CD4-positive, alpha-beta T cell (primary cell): ENCODE measurements at regions not wholly inside any gene's neighbourhood (a gene's known extent, or its start where the extent isn't known, plus 50 kb on each side); places are given as distances from the start of the nearest gene placed in this dataset.

ENCODE experiments used
- ATAC-seq: fragments of 200-7000 bp; cut with Tn5 transposase; one replicate; pipeline ENCODE4 v1.10.0; 2022; ENCODE audit warnings: mild to moderate bottlenecking; ENCODE audit not compliant: poor library complexity
- CTCF ChIA-PET: fragments of 350-600 bp; sonication (Branson Sonifier 250); formaldehyde crosslinking; loops from one replicate; lab custom pipeline; 2021; ENCODE audit warnings: antibody characterized with exemption, inconsistent platforms; lab: Charles Lee
- POLR2A ChIA-PET: fragments of 350-600 bp; sonication (Branson Sonifier 250); formaldehyde crosslinking; loops from one replicate; lab custom pipeline; 2021; ENCODE audit warnings: antibody characterized with exemption, inconsistent platforms; lab: Charles Lee
- DNase-seq, 14 experiments: peaks; one replicate each; pipeline ENCODE4 v3.0.0-alpha.2; 2013 to 2020; ENCODE audit warnings: mixed read lengths in 2 of 14
- H3K27ac ChIP-seq, 2 donors: one replicate each; pipeline versions ENCODE4 v1.5.1 to v1.7.0; 2013; ENCODE audit warnings: low read length in 2 of 2, low read depth in 1 of 2, mild to moderate bottlenecking in 1 of 2
- H3K27me3 ChIP-seq, 2 experiments: 1 replicate in 1 of 2; 2 replicates in 1 of 2; pipeline versions ENCODE4 v1.6.1 to v1.7.0; 2013; ENCODE audit warnings: low read length in 2 of 2, control low read depth in 1 of 2, mild to moderate bottlenecking in 1 of 2, moderate library complexity in 1 of 2; ENCODE audit not compliant: insufficient read depth in 2 of 2, control insufficient read depth in 1 of 2
- H3K36me3 ChIP-seq: one replicate; pipeline ENCODE4 v1.6.1; 2013; ENCODE audit warnings: low read length, control low read depth; ENCODE audit not compliant: insufficient read depth
- H3K4me1 ChIP-seq: one replicate; pipeline ENCODE4 v1.6.1; 2013; ENCODE audit warnings: low read length, control low read depth; ENCODE audit not compliant: insufficient read depth
- H3K4me3 ChIP-seq: one replicate; pipeline ENCODE4 v1.5.1; 2013; ENCODE audit warnings: mild to moderate bottlenecking, low read length, moderate library complexity
- H3K9me3 ChIP-seq, 2 experiments: 1 replicate in 1 of 2; 2 replicates in 1 of 2; pipeline versions ENCODE4 v1.6.1 to v1.7.0; 2013; ENCODE audit warnings: low read length in 2 of 2, mild to moderate bottlenecking in 2 of 2, control low read depth in 1 of 2, moderate library complexity in 1 of 2; ENCODE audit not compliant: control insufficient read depth in 1 of 2, insufficient read depth in 1 of 2
- H3K27ac Mint-ChIP-seq: one replicate; pipeline ENCODE4 v1.8.0; 2020; ENCODE audit warnings: mixed read lengths
- H3K27me3 Mint-ChIP-seq: one replicate; pipeline ENCODE4 v1.8.0; 2021; ENCODE audit warnings: mixed read lengths
- H3K36me3 Mint-ChIP-seq: one replicate; pipeline ENCODE4 v1.8.0; 2021; ENCODE audit warnings: low read depth, mixed read lengths
- H3K4me1 Mint-ChIP-seq: one replicate; pipeline ENCODE4 v1.8.0; 2021; ENCODE audit warnings: low read depth, mixed read lengths
- H3K4me3 Mint-ChIP-seq: one replicate; pipeline ENCODE4 v1.8.0; 2020; ENCODE audit warnings: mild to moderate bottlenecking, mixed read lengths
- H3K9me3 Mint-ChIP-seq: one replicate; pipeline ENCODE4 v1.8.0; 2020; ENCODE audit warnings: mixed read lengths
- intact Hi-C, 2 experiments: fragments of 100-400 bp; cut with DNase I in 1 of 2; cut with micrococcal nuclease in 1 of 2; formaldehyde crosslinking; loops; one replicate each; pipeline versions ENCODE4 v1.15.1 to v1.9.0; 2023 to 2025; cut with DNase I, micrococcal nuclease
- TF ChIP-seq, protein P1 (sequence below): fragments of 200-600 bp; IDR thresholded peaks from one replicate; pipeline ENCODE4 v1.8.0; 2022; ENCODE audit warnings: antibody characterized with exemption, mild to moderate bottlenecking

DNA sequence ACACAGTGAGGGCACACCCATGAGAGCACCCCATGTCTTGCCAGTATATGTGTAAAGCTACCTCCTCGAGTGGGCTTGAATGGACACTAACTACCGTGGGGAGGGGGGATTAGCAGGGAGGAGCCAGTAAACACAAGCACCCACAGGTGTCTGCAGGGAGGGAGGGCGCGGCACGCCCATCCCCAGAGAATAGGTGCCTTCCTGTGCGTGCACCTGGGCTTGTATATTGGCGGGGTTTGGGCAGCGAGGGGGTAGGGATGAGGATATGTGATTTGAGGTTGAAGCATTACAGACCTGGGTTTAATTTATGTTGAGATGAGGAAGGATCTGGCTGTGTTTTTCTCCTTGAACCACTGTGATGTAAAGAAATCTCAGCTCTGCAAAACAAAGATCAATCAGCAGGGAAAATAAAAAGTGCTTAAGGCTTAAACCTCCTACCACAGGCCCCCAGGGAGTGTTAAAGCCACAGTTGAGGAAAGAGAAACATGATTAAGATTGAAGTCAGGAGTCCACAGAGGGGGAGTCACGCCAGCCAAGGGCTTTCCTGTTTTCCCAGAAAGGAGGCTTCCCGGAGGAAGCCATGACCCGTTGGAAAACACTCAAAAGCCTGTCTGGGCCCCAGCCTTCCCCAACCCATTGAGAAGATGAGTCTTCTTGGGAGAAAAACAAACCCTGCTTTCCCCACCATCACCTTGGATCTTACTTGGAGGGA, 80.0 kb downstream of the CAMK2N1 start:
- ChIA-PET CTCF (no interaction called here), POLR2A (no interaction called here)
- Histone ChIP-seq H3K27ac (no peak overlapping the region), H3K4me1 (no peaks in the 10 kb centered on the region), H3K27me3 (peaks cover 22 to 37% of the 10 kb centered on the region in 2 experiments), H3K36me3 (no peaks in the 10 kb centered on the region), H3K9me3 (no peaks in the 10 kb centered on the region), H3K4me3 (no peak overlapping the region)
- Mint-ChIP-seq H3K4me3 (no peak overlapping the region), H3K36me3 (no peaks in the 10 kb centered on the region), H3K27me3 (peaks cover 60% of the 10 kb centered on the region), H3K9me3 (no peaks in the 10 kb centered on the region), H3K4me1 (no peaks in the 10 kb centered on the region), H3K27ac (no peak overlapping the region)
- TF ChIP-seq, protein P1, sequence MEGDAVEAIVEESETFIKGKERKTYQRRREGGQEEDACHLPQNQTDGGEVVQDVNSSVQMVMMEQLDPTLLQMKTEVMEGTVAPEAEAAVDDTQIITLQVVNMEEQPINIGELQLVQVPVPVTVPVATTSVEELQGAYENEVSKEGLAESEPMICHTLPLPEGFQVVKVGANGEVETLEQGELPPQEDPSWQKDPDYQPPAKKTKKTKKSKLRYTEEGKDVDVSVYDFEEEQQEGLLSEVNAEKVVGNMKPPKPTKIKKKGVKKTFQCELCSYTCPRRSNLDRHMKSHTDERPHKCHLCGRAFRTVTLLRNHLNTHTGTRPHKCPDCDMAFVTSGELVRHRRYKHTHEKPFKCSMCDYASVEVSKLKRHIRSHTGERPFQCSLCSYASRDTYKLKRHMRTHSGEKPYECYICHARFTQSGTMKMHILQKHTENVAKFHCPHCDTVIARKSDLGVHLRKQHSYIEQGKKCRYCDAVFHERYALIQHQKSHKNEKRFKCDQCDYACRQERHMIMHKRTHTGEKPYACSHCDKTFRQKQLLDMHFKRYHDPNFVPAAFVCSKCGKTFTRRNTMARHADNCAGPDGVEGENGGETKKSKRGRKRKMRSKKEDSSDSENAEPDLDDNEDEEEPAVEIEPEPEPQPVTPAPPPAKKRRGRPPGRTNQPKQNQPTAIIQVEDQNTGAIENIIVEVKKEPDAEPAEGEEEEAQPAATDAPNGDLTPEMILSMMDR: no peak
- no peak for ATAC-seq
- no peak for DNase-seq
- intact Hi-C loops: no loop called here

DNA sequence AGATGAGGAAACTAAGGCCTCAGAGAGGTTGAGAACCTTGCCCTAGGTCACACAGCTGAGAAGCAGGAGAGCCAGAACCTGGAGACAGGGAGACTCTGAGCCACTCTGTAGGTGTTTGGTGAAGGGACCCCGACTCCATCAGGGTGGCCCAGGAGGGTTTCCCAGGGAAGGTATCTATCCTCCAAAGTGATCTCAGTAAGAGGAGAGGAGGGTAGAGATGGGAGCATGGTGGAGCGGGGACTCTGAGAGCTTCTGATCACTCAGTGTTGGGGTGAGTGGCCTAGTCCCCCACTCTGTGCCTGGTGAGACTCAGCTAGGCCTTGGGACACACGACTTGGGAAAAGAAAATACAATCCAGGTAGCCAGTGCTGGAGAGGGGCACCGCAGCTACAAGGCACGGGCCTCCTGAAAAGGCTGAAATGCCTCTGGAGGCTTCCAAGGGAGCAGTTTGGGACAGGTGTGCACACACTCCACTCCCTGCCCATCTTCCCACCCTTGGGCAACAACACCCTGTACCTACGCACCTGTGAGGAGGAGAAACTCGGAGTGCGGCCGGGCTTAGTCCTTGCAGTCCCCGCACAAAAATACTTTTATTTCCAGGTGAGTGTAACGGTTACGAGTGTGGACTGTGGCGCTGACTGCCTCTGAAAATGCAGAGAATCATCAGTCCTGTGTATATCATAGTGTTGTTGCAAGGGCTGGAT, 80.8 kb downstream of the CAMK2N1 start:
- H3K9me3 Mint-ChIP-seq: no peaks in the 10 kb centered on the region
- no peak overlapping the region for H3K4me3 Mint-ChIP-seq
- H3K9me3 ChIP-seq: no peaks in the 10 kb centered on the region
- no peak for ATAC-seq
- peaks cover 67% of the 10 kb centered on the region for H3K27me3 Mint-ChIP-seq
- H3K36me3 ChIP-seq: no peaks in the 10 kb centered on the region
- TF ChIP-seq, protein P1: no peak
- H3K36me3 Mint-ChIP-seq: no peaks in the 10 kb centered on the region
- intact Hi-C loops: no loop called here
- CTCF ChIA-PET: no interaction called here
- no peaks in the 10 kb centered on the region for H3K4me1 Mint-ChIP-seq
- POLR2A ChIA-PET: no interaction called here
- H3K27ac ChIP-seq: no peak overlapping the region
- no peak for DNase-seq
- H3K4me3 ChIP-seq: no peak overlapping the region
- H3K27ac Mint-ChIP-seq: no peak overlapping the region
- H3K4me1 ChIP-seq: no peaks in the 10 kb centered on the region
- peaks cover 26 to 45% of the 10 kb centered on the region in 2 experiments for H3K27me3 ChIP-seq
